AML-193 (cell line): ENCODE measurements at regions not wholly inside any gene's neighbourhood (a gene's known extent, or its start where the extent isn't known, plus 50 kb on each side); places are given as distances from the start of the nearest gene placed in this dataset.
"Not testable (repeated sequence)": the region's sequence is repeated elsewhere in the genome, so short reads cannot be mapped to it uniquely, and the experiment has no call there.

Experiments
- DNase-seq, 2 experiments: peaks; one replicate each; lab custom pipeline; 2025; lab: John Stamatoyannopoulos, UW

DNA sequence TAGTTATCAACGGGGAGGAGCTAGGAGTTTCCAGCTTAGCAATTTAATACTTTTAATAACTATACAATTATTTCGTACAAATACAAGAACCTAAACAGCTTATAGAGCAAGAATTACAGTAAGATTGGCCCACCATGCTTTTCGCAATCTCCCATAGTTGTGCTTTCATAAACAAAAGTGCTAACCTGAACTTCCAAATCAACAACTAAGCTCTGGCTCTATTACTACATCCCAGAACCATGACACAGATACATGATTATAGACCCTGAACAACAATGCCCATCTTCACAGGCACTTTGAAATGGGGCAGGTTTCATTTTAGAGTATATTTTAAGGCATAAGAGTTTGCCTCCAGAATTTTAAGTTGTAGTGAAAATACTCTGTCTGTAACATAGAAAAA, 203.5 kb downstream of the DMRTA1 start:
- DNase-seq: no peak

DNA sequence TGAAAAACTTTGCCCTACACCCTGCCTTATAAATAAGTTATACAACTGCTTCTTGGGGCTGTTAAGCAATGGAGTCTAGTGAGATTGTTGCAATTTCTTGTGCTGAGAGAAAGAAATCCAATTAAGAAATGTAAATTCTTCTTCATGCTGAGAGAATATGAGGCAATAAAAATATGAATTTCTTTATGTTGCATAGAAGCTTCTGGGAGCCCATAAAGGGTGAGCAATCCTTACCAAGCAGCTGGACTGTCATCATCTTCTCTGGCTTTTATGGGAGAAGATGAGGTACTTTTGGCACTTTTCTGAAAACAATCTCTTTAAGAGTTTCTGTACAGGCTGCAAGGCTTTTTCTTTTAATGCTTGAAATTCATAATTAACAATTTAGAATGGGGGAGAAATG, 204.3 kb downstream of the DMRTA1 start:
- DNase-seq: no peak

DNA sequence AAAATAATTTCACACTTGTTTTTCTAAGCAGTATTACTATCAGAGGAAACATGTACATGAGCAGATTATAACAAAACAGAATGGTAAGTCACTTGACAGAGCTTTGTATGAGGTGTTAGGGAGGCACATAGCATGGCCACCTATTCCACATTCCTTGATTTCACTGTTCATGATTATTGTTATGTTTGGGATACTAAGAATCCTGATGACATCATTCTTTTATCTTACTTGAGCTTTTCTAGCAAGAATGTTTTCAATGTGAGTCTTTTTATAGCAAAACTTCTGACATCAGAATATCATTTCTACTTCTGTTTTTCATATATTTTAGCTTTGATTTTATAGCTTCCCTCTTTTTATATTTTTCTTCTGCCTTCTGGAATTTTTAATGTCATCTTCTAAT, 208.2 kb downstream of the DMRTA1 start:
- DNase-seq: no peak

DNA sequence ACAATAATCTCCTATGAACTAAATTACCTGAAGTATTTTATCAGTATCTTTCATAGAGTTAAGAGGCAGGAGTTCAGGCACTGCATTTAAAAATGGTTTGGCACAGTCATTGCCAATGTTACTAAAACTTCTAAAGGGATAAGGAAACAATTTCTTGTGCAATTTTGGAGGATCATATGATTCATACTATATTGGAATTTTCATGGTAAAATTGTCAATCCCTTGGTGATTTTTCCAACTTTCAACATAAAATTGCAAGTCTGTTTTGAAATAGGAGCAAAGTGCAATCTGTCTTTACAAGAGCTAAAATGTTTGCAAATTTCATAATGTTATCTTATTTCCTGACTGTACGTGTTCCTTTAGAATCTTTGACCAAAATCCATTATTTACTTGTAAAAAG, 211.1 kb downstream of the DMRTA1 start:
- DNase-seq: no peak

DNA sequence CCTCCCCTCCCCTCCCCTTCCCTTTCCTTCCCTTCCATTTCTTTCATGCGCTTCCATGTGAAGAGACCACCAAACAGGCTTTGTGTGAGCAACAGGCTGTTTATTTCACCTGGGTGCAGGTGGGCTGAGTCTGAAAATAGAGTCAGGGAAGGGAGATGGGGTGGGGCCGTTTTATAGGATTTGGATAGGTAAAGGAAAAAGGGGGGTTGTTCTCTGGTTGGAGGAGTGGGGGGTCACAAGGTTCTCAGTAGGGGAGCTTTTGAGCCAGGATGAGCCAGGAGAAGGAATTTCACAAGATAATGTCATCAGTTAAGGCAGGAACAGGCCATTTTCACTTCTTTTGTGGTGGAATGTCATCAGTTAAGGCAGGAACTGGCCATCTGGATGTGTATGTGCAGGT, 211.9 kb downstream of the DMRTA1 start:
- not testable (repeated sequence) for DNase-seq

DNA sequence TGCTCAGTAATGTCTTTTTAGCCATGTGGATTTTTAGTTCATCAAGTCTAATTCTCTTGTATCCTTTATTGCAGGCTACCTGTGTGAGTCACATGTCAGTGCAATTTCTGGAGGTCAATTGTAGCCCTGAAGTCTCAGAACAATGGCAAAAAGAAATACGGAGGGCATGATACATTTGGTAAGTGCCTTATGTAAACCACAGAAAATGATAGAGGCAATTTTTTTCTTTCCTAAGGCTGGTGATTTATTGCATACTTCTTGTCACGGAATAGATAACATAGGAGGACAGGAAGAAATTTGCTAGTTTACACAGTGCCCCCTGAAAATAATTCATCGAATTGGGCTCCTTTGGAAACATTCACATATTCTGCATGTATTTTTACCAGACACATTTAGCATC, 235.9 kb downstream of the DMRTA1 start:
- DNase-seq: no peak

DNA sequence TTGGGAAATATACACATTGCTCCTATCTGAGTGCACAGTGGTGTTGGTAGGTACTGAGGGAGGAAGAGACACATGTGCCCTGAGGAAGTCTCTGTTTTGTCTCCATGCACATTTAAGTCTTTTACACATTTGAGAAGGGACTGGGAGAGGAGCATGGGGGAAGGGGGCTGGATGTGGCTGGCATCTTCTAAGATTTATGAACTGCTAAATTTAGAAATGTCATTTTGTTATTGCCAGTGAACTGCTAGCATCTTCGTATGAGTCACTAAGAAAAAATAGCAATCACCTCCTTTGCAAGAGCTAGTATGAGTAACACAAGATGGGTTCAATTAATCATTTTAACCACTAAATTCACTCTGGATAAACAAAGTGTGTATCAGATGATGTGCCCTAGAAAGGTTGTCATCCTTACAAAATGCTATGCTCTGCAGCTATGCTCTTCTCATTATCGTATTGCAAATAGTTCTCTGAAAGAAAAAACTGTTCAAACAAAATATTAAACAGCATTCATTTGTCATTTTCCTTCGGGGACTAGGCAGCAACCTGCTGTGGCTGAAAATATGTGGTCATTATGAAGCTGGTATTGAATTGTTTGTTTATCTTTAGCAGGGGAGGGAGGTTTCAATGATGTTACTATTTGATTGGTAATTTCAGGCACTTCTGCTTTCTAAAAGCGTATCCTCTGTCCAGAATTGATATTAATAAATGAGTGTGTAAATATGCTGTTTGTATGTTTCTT, 236.5 kb downstream of the DMRTA1 start:
- DNase-seq: no peak

DNA sequence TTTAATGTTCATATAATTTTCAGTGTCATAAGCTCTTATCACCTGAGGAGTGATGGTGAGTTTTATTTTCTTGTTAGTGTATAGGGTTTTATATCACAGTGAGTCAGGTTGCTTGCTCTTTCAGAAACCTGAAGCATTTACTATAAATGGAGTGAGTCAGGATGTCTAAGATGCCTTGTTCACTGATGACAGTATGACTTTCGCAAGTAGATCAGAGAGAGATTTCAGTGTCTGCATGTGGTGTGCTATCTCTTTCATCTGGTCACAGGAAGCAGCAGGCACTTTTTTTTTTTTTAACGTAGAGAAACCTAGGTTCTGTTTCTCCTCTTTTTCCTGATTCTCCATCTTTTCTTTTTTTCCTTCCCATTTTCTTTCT, 237.1 kb downstream of the DMRTA1 start:
- peak; percentile 18 to 21 for DNase-seq

DNA sequence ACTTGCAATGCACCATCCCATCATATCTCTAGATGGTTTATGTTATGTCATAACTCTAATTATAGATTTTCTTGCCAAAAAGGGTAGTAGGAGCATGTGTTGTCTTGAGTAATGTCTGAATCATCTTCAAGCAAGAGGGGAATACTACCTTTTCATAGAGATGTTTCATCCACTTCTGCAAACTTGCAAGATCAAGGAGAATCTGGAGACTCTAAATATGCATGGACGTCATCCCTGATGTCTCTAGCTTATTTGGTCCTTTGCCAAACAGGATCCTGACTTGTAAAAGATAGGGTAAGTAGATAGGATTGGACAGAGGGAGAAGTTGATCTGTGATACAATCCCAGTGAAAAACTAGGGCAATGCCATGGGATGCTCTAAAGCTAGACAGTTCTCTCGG, 246.5 kb downstream of the DMRTA1 start:
- DNase-seq: no peak

DNA sequence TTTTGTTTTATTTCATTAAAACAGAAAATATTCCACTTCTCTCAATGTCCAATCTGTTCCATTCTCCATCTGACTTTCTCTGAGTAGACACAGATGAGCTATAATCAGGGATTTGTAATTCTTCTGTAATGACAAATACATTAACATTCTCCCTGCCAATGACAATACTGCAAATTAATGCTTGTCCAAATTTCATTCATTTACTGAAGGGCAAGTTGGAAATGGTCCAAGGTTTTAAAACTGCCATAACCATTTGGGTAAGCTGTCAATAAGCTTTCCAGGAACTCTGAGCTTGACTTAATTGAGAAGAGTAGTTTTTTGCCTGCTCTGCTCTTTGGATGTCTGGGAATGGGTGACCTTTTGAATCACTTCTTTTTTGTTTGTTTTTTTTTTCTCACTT, 253.5 kb downstream of the DMRTA1 start:
- DNase-seq: no peak

DNA sequence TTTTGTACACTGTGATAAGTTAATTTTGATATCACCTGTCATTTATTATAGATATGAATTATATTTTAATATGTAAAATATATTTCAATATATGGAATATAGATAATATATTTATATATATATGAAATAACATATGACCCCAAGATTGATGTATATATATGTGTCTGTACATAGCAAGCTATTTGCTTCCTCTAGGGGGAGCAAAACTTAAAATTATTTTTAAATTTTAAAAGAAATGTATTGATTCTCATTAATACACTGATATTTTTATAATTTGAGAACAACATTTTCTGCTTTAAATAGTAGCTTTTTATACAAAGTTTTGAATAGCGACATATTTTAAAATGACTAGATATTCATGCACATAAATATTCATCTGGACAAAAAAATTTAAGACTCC, 272.0 kb downstream of the DMRTA1 start:
- DNase-seq: no peak

DNA sequence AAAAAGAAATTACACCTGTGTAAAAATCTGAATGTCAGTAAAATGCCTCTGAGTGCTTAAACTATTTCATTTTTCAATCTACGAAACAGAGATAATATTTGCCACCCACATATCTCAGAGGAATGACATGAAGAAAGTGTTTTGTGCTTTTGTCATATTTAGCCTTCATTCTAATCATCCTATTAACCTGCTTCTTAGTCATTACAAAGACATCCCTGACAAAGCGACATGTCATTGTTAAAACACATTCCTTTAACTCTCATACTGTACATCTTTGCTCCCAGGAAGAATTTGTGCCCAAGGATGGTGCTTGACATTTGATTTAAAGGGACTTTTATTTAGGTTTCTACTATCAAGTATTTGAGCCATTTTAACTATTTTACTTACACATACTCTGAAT, 275.9 kb downstream of the DMRTA1 start:
- DNase-seq: no peak

DNA sequence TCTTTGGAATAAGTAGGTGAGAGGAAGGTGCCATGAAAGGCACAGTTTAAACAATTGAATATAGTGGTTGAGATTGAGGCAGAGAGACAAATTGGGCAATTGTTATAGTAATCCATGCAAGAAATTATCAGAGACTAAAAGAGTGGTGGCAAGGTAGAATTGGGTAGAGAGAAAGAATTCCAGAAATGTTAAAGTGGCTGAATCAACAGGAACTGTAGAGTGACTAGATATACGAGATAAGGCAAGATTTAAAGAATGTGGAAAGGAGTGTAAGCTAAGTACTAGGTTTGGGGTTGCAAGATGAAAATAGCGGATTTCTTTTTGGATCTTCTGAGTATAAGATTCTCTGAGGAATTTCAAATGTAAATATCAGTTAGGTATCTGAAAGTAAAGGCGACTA, 285.2 kb downstream of the DMRTA1 start:
- no peak for DNase-seq

DNA sequence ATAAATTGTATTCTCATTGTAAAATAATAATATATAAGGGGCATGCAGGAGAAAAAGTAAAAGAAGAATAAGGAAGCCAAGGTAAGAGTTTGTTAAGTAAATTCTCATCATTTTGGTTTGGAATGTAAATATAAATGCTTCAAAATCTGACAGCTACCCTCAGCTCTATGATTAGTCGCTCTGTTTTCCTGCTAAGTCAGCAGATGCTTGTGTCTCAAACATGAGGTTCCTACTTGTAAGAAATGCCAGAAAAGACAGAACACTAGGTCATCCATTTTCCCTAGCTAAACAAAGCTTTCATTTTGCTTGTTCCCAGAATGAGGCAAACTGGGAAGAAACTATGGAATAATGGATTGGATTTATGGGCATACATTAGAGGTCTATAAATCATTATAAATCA, 293.1 kb downstream of the DMRTA1 start:
- DNase-seq: no peak

DNA sequence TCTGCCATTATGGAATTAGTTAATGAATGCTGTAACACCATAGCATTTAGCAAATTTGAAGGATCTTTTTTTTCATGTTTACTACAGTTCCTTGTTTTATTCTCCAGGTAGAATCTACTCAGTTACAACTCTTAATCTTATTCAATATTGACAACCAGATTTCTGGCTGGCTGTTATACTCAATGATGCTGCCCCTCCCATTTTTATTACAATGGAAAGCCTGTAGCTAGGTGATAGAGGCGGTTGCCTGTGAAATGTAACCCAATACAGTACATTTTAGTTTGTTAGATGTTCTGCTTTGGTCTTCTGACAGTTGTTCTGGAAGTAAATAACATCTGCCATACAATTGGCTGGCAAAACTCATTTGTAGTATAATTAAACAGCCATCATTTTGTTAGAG, 294.2 kb downstream of the DMRTA1 start:
- DNase-seq: no peak

DNA sequence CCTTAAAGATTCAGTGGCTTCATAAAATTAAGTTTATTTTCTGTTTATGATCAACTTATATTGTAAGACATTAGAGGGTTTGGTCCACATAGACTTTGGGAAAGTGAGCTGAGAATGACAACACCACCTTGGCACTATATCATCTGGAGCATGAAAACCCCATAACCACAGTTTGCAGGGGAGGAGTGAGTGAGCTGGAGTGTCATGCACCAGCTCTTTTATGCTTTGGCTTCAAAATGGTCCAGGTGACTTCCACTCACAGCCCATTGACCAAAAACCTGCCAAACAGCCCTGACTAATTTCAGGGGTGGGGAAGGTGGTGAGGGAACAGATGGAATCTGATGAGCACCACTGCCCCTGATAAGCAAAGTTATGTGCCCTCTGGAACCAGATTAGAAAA, 295.8 kb downstream of the DMRTA1 start:
- DNase-seq: no peak

DNA sequence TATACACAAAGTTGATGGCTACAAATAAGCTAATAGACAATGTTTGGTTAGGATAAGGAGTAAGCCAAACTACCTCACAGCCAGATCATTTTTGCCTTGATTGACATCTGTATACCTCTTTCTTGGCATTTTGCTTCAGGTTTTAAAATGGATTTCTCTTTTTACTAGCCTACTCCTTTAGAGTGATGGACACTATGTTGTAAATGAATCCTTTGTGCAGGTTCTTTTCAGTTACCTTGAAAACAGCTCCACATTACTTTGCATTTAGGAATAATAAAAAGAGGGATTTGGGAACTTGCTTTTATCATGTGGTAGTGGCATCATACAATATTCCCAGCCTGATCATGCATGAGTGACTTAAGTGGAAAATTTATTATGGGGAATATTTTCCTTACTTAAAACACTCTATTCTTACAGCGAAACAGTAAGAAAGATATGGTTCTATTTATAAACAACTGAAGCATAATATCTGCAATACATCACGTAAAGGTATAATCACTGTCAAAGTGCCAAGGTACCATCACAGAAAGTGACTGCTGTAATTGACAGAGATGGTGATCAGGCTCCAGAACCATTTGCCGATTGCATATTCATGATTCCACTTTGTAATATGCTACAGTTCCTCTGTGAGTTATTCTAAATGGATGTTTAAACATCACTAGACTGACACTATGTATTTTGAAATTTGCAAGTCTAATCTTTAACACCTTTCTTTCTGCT, 327.0 kb downstream of the DMRTA1 start:
- DNase-seq: no peak

DNA sequence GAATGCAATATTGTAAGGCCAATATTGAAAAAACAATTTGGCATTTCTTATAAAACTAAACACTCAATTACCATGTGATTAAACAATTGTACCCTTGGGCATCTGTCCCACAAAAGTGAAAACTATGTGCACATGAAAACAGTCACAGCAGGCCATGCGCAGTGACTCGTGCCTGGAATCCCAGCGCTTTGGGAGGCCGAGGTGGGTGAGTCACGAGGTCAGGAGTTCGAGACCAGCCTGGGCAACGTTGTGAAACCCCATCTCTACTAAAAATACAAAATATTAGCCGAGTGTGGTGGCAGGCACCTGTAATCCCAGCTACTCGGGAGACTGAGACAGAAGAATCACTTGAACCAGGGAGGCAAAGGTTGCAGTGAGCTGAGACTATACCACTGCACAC, 343.7 kb downstream of the DMRTA1 start:
- no peak for DNase-seq

DNA sequence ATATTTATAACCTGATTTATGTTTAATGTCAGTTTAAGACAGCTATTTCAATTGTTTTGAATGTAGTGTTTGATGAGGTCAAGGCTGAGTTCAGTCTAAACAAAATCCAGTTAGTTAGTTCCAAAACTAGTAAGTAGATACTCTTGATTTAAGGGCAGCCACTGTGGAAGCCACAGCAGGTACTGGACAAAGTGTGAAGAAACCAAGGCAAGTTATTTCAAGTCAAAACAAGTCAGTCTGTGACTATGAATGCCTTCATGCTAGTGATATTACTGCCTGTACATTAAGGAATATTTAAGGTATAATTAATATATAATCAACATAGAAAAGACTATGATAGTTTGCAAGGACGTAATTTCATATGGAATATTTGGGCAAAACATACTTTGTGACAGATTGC, 362.3 kb downstream of the DMRTA1 start:
- DNase-seq: no peak

DNA sequence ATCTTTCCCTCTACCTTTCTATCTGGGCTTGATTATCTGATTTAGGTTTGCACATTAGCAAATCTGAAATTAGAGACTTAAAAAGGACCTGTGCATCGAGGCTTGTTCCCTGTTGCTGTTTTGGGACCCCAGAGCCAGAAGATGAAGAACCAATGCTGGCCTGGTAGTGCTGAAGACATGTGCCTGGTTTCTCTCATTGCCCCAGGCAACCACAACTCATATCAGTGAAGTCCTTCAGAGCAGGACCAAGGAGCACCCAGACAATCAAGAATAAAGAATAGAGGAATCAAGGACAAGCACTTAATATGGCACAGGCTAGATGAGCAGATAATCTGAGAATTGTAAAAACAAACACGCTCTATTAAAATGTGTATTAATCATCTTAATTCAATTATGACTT, 362.7 kb downstream of the DMRTA1 start:
- no peak for DNase-seq

DNA sequence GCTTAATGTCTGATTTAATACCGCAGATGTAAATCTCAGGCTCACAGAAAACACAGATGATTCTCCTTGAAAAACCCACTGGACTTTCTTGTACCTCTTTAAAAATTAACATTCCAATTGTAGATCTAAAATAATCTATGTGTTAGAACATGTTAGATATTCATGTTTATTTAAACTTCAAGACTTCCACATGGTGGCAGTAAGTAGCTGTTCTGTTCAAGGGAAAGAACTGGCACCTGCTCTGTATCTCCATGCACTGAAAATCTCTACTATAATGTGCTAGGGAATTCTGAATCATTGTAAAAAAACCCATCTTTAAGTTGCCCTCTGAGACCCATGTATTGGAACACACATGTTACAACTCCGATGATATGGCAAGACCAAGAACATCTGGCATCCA, 366.9 kb downstream of the DMRTA1 start:
- peak in 1 of 2 experiments; percentile 29 for DNase-seq

DNA sequence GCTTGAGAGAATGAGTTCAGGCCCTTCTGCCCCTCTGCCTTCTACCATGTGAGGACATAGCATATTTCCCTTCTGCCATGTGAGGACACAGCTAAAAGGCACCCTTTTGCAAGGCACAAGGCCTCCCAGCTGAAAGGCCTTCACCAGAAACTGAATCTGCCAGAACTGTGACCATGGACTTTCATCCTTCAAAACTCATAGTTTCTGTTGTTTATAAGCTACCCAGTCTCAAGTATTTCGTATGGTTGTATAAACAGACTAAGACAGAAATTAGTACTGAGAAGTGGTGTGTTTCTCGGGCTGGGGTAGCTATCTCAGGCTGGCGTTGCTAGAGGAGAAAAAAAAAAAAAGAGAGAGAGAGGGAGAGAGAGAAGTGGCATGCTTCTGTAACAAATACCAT, 368.6 kb downstream of the DMRTA1 start:
- DNase-seq: no peak

DNA sequence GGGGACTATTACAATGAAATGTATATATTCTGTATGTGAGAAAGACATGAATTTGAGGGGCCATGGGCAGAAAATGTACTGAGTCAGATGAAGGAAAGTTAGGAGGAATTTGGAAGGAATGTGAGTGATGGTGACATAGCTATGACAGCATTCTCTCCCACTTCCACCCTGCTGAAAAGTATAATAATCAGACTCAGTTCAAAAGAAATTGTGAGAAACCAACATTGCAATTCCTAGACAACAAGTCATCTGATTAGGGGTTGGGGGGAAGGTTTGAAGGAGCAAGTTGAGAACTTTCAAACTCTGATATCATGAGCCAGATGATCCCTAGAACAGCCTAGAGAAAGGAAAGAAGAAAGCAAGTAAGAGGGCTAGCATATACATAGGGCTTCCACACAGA, 370.6 kb downstream of the DMRTA1 start:
- DNase-seq: no peak

DNA sequence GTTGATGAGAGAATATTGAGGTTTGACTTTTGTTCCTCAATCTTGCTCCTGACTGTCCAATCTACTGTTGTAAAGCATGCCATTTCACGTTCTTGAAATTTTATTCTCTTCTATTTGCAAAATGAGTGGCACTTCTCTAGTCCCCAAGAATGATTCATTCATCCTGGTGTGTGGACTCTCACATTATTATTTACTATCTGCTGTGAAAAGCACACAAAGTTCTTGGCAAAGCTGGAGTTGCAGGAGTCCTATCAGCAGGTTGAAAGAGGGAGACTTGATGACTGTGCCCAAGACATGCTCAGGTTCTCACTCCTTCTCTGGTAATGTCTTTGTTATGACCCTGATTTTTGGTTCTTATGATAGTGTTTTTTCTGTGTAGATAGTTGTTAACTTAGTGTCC, 382.6 kb downstream of the DMRTA1 start:
- no peak for DNase-seq
